ENCODE measurements at regions not wholly inside any gene's neighbourhood (a gene's known extent, or its start where the extent isn't known, plus 50 kb on each side); places are given as distances from the start of the nearest gene placed in this dataset.

DNA sequence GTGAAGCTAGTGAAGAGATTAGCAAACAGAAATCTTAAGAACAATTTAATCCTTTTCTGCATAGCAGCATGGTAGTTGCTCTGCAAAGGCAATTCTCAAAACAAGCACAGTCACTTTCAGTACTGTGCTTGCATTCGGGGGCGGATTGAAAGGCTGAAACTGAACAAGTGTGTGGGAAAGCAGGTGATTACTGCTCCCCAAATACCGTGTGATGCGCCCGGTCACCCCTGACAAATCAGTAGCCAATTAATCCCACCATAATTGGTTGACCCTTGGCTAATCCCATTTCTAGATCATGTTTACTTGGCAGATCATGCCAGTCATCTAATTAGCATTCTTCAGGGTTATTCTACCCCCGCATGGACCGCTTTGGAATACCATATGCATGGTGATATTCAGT is 76.5 kb upstream of the ADRB1 start:
- peaks cover 0 to 1% (median 0%) of the 10 kb centered on the region in 3 donors for H3K4me1 ChIP-seq (ENCODE audit: control insufficient read depth in 3 of 3, insufficient read depth in 2 of 3, low read depth in 1 of 3, low read length in 2 of 3)
- H3K27me3 ChIP-seq (ENCODE audit: control insufficient read depth in 3 of 3, insufficient read depth in 3 of 3, low read length in 3 of 3) = no peaks in the 10 kb centered on the region
- H3K4me3 ChIP-seq (ENCODE audit: low read depth in 1 of 3, low read length in 3 of 3) = no peak overlapping the region
- 84 to 87% (median 85%) methylated on average over 7 of the region's 7 CpGs for WGBS, 3 donors
- DNase-seq = no peak
- no peaks in the 10 kb centered on the region for H3K36me3 ChIP-seq (ENCODE audit: control insufficient read depth in 3 of 3, insufficient read depth in 2 of 3, low read depth in 1 of 3, low read length in 3 of 3)
- FAIRE-seq = no peak
- H3K27ac ChIP-seq (ENCODE audit: low read depth in 1 of 3, low read length in 2 of 3) = no peak overlapping the region
- H3K9me3 ChIP-seq (ENCODE audit: control insufficient read depth in 2 of 2, insufficient read depth in 1 of 2, low read depth in 1 of 2, low read length in 1 of 2) = peaks cover 0 to 14% of the 10 kb centered on the region in 2 donors

DNA sequence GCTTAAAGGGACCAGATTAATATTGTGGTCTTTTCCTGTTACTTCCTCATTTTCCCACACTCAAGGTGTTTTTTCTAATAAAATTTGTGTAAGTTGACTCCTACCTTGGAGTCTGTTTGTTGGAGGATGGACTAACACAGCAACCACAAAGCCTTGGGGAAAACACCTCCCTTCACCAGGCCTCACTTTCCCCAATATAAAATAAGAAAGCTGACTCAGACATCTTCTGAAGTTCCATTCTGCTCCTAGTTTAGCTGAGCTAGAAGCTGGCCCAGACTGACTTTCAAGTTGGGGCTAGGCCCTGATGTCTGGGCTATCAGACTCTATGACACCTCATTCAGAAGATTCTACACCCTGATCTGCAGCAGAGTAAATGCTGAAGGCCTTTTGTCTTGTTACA is 73.0 kb upstream of the ADRB1 start:
- DNase-seq (no peak), FAIRE-seq (no peak)
- H3K27me3 ChIP-seq (ENCODE audit: control insufficient read depth in 3 of 3, insufficient read depth in 3 of 3, low read length in 3 of 3) = no peaks in the 10 kb centered on the region
- no peak overlapping the region for H3K27ac ChIP-seq (ENCODE audit: low read depth in 1 of 3, low read length in 2 of 3)
- H3K4me1 ChIP-seq (ENCODE audit: control insufficient read depth in 3 of 3, insufficient read depth in 2 of 3, low read depth in 1 of 3, low read length in 2 of 3) = no peaks in the 10 kb centered on the region
- no peaks in the 10 kb centered on the region for H3K36me3 ChIP-seq (ENCODE audit: control insufficient read depth in 3 of 3, insufficient read depth in 2 of 3, low read depth in 1 of 3, low read length in 3 of 3)
- no peak overlapping the region for H3K4me3 ChIP-seq (ENCODE audit: low read depth in 1 of 3, low read length in 3 of 3)
- peaks cover 0 to 17% of the 10 kb centered on the region in 2 donors for H3K9me3 ChIP-seq (ENCODE audit: control insufficient read depth in 2 of 2, insufficient read depth in 1 of 2, low read depth in 1 of 2, low read length in 1 of 2)

DNA sequence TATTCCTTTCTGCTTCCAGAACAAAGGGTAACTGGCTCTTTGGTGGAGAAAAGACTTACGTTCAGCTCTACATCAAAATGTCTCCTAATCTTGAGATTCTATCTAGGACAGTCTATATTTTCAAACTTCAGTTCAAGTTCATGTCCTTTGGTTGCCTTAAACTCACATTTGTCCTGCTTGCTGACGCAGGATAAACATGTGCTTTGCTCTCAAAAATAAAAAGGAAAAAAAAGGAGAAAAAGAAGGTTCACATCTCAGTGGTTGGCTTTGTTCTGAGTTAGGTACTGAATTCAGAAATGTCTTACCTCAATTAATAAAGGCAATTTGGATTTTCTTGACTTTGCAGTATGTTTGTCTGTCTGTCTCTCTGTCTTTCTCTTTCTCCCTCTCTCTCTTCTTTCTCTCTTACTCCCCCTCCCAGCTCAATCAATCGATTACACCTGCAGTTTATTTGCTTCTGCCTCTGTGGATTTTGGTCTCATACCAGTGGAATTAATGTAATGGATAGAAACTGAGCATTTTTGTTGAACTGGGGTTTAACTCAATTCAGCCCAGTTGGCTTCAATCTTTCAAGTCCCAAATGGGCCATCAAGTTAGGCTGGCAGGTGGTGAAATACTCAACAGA is 72.2 kb upstream of the ADRB1 start:
- FAIRE-seq (no peak), DNase-seq (no peak)
- H3K27ac ChIP-seq (ENCODE audit: low read depth in 1 of 3, low read length in 2 of 3) = no peak overlapping the region
- 89 to 92% (median 90%) methylated on average over 3 of the region's 3 CpGs for WGBS, 3 donors
- peaks cover 0 to 17% of the 10 kb centered on the region in 2 donors for H3K9me3 ChIP-seq (ENCODE audit: control insufficient read depth in 2 of 2, insufficient read depth in 1 of 2, low read depth in 1 of 2, low read length in 1 of 2)
- no peak overlapping the region for H3K4me3 ChIP-seq (ENCODE audit: low read depth in 1 of 3, low read length in 3 of 3)
- H3K36me3 ChIP-seq (ENCODE audit: control insufficient read depth in 3 of 3, insufficient read depth in 2 of 3, low read depth in 1 of 3, low read length in 3 of 3) = no peaks in the 10 kb centered on the region
- H3K27me3 ChIP-seq (ENCODE audit: control insufficient read depth in 3 of 3, insufficient read depth in 3 of 3, low read length in 3 of 3) = no peaks in the 10 kb centered on the region
- H3K4me1 ChIP-seq (ENCODE audit: control insufficient read depth in 3 of 3, insufficient read depth in 2 of 3, low read depth in 1 of 3, low read length in 2 of 3) = no peaks in the 10 kb centered on the region

- H3K4me3 ChIP-seq (ENCODE audit: low read depth in 1 of 3, low read length in 3 of 3) = no peak overlapping the region
- peaks cover 0 to 7% of the 10 kb centered on the region in 2 donors for H3K9me3 ChIP-seq (ENCODE audit: control insufficient read depth in 2 of 2, insufficient read depth in 1 of 2, low read depth in 1 of 2, low read length in 1 of 2)
- no peak for FAIRE-seq
- no peak overlapping the region for H3K27ac ChIP-seq (ENCODE audit: low read depth in 1 of 3, low read length in 2 of 3)
- H3K27me3 ChIP-seq (ENCODE audit: control insufficient read depth in 3 of 3, insufficient read depth in 3 of 3, low read length in 3 of 3) = no peaks in the 10 kb centered on the region
- H3K4me1 ChIP-seq (ENCODE audit: control insufficient read depth in 3 of 3, insufficient read depth in 2 of 3, low read depth in 1 of 3, low read length in 2 of 3) = no peaks in the 10 kb centered on the region
- WGBS, 3 donors = 92 to 94% (median 93%) methylated on average over 7 of the region's 7 CpGs
- no peaks in the 10 kb centered on the region for H3K36me3 ChIP-seq (ENCODE audit: control insufficient read depth in 3 of 3, insufficient read depth in 2 of 3, low read depth in 1 of 3, low read length in 3 of 3)
- no peak for DNase-seq
These were observed 66.5 kb upstream of the ADRB1 start for GRCh38 chr10:113977174-113977573.

GRCh38 chr10:113978802-113979201 is 64.9 kb upstream of the ADRB1 start:
- DNase-seq = no peak
- no peak overlapping the region for H3K27ac ChIP-seq (ENCODE audit: low read depth in 1 of 3, low read length in 2 of 3)
- no peak for FAIRE-seq
- H3K4me1 ChIP-seq (ENCODE audit: control insufficient read depth in 3 of 3, insufficient read depth in 2 of 3, low read depth in 1 of 3, low read length in 2 of 3) = peaks cover 0 to 4% (median 0%) of the 10 kb centered on the region in 3 donors
- WGBS, 3 donors = 94 to 98% (median 97%) methylated on average over 9 of the region's 9 CpGs
- H3K27me3 ChIP-seq (ENCODE audit: control insufficient read depth in 3 of 3, insufficient read depth in 3 of 3, low read length in 3 of 3) = no peaks in the 10 kb centered on the region
- no peaks in the 10 kb centered on the region for H3K36me3 ChIP-seq (ENCODE audit: control insufficient read depth in 3 of 3, insufficient read depth in 2 of 3, low read depth in 1 of 3, low read length in 3 of 3)
- H3K4me3 ChIP-seq (ENCODE audit: low read depth in 1 of 3, low read length in 3 of 3) = no peak overlapping the region
- H3K9me3 ChIP-seq (ENCODE audit: control insufficient read depth in 2 of 2, insufficient read depth in 1 of 2, low read depth in 1 of 2, low read length in 1 of 2) = no peaks in the 10 kb centered on the region

DNA sequence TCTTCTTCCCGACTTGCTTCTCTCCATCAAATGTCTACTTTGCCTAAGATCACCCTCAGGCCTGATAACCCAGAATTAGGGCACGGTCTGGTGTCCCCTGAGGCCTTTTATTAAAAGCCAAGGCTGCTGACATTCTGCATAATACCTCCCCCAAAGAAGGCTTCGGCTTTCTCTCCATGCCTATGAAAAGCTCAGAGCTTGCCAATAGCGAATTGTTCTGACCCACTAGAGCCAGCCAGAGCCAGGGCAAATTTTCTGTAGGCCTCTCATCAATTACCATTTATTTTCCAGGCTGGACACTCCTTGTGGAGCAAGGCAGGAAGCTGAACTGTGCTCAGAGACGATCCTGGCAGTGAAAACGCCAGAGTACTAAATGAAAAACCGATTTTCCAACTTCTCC is 64.3 kb upstream of the ADRB1 start:
- Histone ChIP-seq H3K4me1 (ENCODE audit: control insufficient read depth in 3 of 3, insufficient read depth in 2 of 3, low read depth in 1 of 3, low read length in 2 of 3) (peaks cover 0 to 4% (median 0%) of the 10 kb centered on the region in 3 donors), H3K4me3 (ENCODE audit: low read depth in 1 of 3, low read length in 3 of 3) (no peak overlapping the region), H3K36me3 (ENCODE audit: control insufficient read depth in 3 of 3, insufficient read depth in 2 of 3, low read depth in 1 of 3, low read length in 3 of 3) (no peaks in the 10 kb centered on the region), H3K9me3 (ENCODE audit: control insufficient read depth in 2 of 2, insufficient read depth in 1 of 2, low read depth in 1 of 2, low read length in 1 of 2) (no peaks in the 10 kb centered on the region), H3K27ac (ENCODE audit: low read depth in 1 of 3, low read length in 2 of 3) (no peak overlapping the region), H3K27me3 (ENCODE audit: control insufficient read depth in 3 of 3, insufficient read depth in 3 of 3, low read length in 3 of 3) (no peaks in the 10 kb centered on the region)
- no peak for DNase-seq
- WGBS, 3 donors = 88 to 90% (median 89%) methylated on average over 7 of the region's 7 CpGs
- no peak for FAIRE-seq

DNA sequence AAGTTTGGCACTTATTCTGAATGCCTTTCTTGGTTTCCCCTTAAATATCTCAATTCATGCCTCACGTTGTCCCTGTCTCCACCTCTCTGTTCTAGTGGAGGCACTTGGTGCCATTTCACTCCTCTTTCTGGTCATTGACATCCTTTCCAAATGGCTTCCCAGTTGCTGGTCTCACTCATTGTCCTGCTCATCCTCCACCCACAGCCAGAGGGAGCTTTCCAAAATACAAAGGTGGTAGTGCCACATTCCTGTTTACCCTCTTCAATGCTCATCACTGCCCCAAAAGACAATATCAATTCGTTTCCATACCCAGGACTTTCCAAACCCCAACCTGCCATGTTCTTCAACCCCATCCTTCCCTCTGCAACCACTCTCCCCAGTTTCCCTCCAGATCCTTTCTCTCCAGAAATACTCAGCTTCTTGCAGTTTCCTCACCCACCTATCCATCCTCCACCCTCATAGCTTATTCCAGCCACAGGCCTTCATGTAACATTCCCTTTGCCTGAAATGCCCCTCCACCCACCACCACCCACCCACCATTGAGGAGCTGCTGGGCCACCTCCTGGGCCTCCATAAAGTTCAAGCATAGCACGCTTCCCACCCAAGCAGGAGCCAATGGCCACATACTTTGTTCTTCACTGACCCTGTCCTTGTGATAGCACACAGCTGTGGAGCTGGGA is 63.1 kb upstream of the ADRB1 start:
- no peaks in the 10 kb centered on the region for H3K27me3 ChIP-seq (ENCODE audit: control insufficient read depth in 3 of 3, insufficient read depth in 3 of 3, low read length in 3 of 3)
- H3K4me3 ChIP-seq (ENCODE audit: low read depth in 1 of 3, low read length in 3 of 3) = no peak overlapping the region
- 80 to 88% (median 87%) methylated on average over 3 of the region's 3 CpGs for WGBS, 3 donors
- DNase-seq = no peak
- no peak for FAIRE-seq
- H3K27ac ChIP-seq (ENCODE audit: low read depth in 1 of 3, low read length in 2 of 3) = no peak overlapping the region
- H3K9me3 ChIP-seq (ENCODE audit: control insufficient read depth in 2 of 2, insufficient read depth in 1 of 2, low read depth in 1 of 2, low read length in 1 of 2) = no peaks in the 10 kb centered on the region
- H3K4me1 ChIP-seq (ENCODE audit: control insufficient read depth in 3 of 3, insufficient read depth in 2 of 3, low read depth in 1 of 3, low read length in 2 of 3) = peaks cover 0 to 4% (median 0%) of the 10 kb centered on the region in 3 donors
- no peaks in the 10 kb centered on the region for H3K36me3 ChIP-seq (ENCODE audit: control insufficient read depth in 3 of 3, insufficient read depth in 2 of 3, low read depth in 1 of 3, low read length in 3 of 3)

DNA sequence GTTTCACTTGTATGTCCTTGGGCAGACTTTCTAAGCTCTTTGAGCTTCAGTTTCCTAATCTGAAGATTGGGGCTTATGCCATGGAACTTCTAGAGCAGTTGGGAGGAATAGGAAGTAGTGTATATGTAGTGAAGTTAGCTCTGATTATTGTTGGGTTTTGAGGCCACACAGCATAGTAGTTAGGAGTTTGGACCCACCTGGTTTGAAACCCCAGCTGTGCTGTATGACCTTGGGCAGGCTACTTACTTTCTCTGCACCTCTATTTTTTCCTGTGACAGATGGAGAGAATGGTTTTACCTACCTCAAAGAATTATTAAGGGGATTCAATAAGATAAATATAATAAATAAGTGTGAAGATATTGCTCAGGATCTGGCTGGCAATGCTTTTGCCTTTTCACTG is 61.4 kb upstream of the ADRB1 start:
- peaks cover 0 to 4% of the 10 kb centered on the region in 2 donors for H3K9me3 ChIP-seq (ENCODE audit: control insufficient read depth in 2 of 2, insufficient read depth in 1 of 2, low read depth in 1 of 2, low read length in 1 of 2)
- FAIRE-seq = no peak

GRCh38 chr10:113982769-113983168 is 60.9 kb upstream of the ADRB1 start:
- FAIRE-seq = no peak
- Histone ChIP-seq H3K27me3 (ENCODE audit: control insufficient read depth in 3 of 3, insufficient read depth in 3 of 3, low read length in 3 of 3) (no peaks in the 10 kb centered on the region), H3K4me1 (ENCODE audit: control insufficient read depth in 3 of 3, insufficient read depth in 2 of 3, low read depth in 1 of 3, low read length in 2 of 3) (peaks cover 0 to 4% (median 0%) of the 10 kb centered on the region in 3 donors), H3K9me3 (ENCODE audit: control insufficient read depth in 2 of 2, insufficient read depth in 1 of 2, low read depth in 1 of 2, low read length in 1 of 2) (peaks cover 0 to 8% of the 10 kb centered on the region in 2 donors), H3K27ac (ENCODE audit: low read depth in 1 of 3, low read length in 2 of 3) (no peak overlapping the region), H3K36me3 (ENCODE audit: control insufficient read depth in 3 of 3, insufficient read depth in 2 of 3, low read depth in 1 of 3, low read length in 3 of 3) (no peaks in the 10 kb centered on the region), H3K4me3 (ENCODE audit: low read depth in 1 of 3, low read length in 3 of 3) (no peak overlapping the region)
- WGBS, 3 donors = 60 to 69% (median 66%) methylated on average over 4 of the region's 4 CpGs
- no peak for DNase-seq

More for the DNA sequence above, 61.4 kb upstream of the ADRB1 start:
- no peak overlapping the region for H3K27ac ChIP-seq (ENCODE audit: low read depth in 1 of 3, low read length in 2 of 3)
- no peaks in the 10 kb centered on the region for H3K36me3 ChIP-seq (ENCODE audit: control insufficient read depth in 3 of 3, insufficient read depth in 2 of 3, low read depth in 1 of 3, low read length in 3 of 3)
- H3K4me3 ChIP-seq (ENCODE audit: low read depth in 1 of 3, low read length in 3 of 3) = no peak overlapping the region
- H3K4me1 ChIP-seq (ENCODE audit: control insufficient read depth in 3 of 3, insufficient read depth in 2 of 3, low read depth in 1 of 3, low read length in 2 of 3) = peaks cover 0 to 4% (median 0%) of the 10 kb centered on the region in 3 donors
- no peaks in the 10 kb centered on the region for H3K27me3 ChIP-seq (ENCODE audit: control insufficient read depth in 3 of 3, insufficient read depth in 3 of 3, low read length in 3 of 3)
- DNase-seq = no peak
